Natural killer cell (primary cell): ENCODE measurements at regions not wholly inside any gene's neighbourhood (a gene's known extent, or its start where the extent isn't known, plus 50 kb on each side); places are given as distances from the start of the nearest gene placed in this dataset.

Source experiments
- ATAC-seq, 3 donors: fragments of 150-1000 bp in 2 of 3; fragments of 200-7000 bp in 1 of 3; cut with Tn5 transposase; 1 replicate in 1 of 3; 2 replicates in 2 of 3; pipeline ENCODE4 v1.10.0; 2021; ENCODE audit warnings: mild to moderate bottlenecking in 2 of 3, moderate library complexity in 2 of 3
- DNase-seq, 2 donors: peaks; one replicate each; pipeline versions ENCODE4 v3.0.0 to v3.0.0-alpha.2; 2013 to 2021; ENCODE audit warnings: mixed read lengths in 1 of 2
- H3K27ac ChIP-seq: one replicate; pipeline ENCODE4 v1.5.1; 2013; ENCODE audit warnings: mild to moderate bottlenecking, low read length
- H3K27me3 ChIP-seq: one replicate; pipeline ENCODE4 v1.6.1; 2013; ENCODE audit warnings: low read length; ENCODE audit not compliant: control insufficient read depth, insufficient read depth
- H3K36me3 ChIP-seq: one replicate; pipeline ENCODE4 v1.6.1; 2013; ENCODE audit warnings: low read length; ENCODE audit not compliant: control insufficient read depth, insufficient read depth
- H3K4me1 ChIP-seq: one replicate; pipeline ENCODE4 v1.6.1; 2013; ENCODE audit warnings: low read length; ENCODE audit not compliant: control insufficient read depth, insufficient read depth
- H3K4me3 ChIP-seq: one replicate; pipeline ENCODE4 v1.5.1; 2013; ENCODE audit warnings: low read length
- H3K9me3 ChIP-seq: one replicate; pipeline ENCODE4 v1.6.1; 2013; ENCODE audit warnings: low read length; ENCODE audit not compliant: control insufficient read depth, insufficient read depth
- H3K27ac Mint-ChIP-seq, 2 donors: one replicate each; pipeline ENCODE4 v1.8.0; 2022; ENCODE audit warnings: mild to moderate bottlenecking in 2 of 2, mixed read lengths in 2 of 2, moderate library complexity in 1 of 2
- H3K27me3 Mint-ChIP-seq, 2 donors: one replicate each; pipeline ENCODE4 v1.8.0; 2022; ENCODE audit warnings: low read depth in 2 of 2, mixed read lengths in 2 of 2
- H3K36me3 Mint-ChIP-seq: one replicate; pipeline ENCODE4 v1.8.0; 2022; ENCODE audit warnings: mixed read lengths
- H3K4me1 Mint-ChIP-seq, 2 donors: one replicate each; pipeline ENCODE4 v1.8.0; 2022; ENCODE audit warnings: mixed read lengths in 2 of 2
- H3K4me3 Mint-ChIP-seq: one replicate; pipeline ENCODE4 v1.8.0; 2022; ENCODE audit warnings: mild to moderate bottlenecking, moderate library complexity, mixed read lengths
- H3K9me3 Mint-ChIP-seq, 2 donors: one replicate each; pipeline ENCODE4 v1.8.0; 2022; ENCODE audit warnings: mixed read lengths in 2 of 2
- WGBS: methylation state at CpG from one replicate; pipeline ENCODE4 v1.1.7; 2013; ENCODE audit warnings: missing lambda C conversion rate; ENCODE audit not compliant: insufficient coverage; 5-methylcytosine and 5-hydroxymethylcytosine counted together
- intact Hi-C: fragments of 100-400 bp; cut with micrococcal nuclease; formaldehyde crosslinking; loops from one replicate; pipeline ENCODE4 v1.14.2; 2022
- TF ChIP-seq, protein P1 (sequence below): fragments of 200-600 bp; IDR thresholded peaks from one replicate; pipeline ENCODE4 v1.8.0; 2022; ENCODE audit warnings: antibody characterized with exemption

DNA sequence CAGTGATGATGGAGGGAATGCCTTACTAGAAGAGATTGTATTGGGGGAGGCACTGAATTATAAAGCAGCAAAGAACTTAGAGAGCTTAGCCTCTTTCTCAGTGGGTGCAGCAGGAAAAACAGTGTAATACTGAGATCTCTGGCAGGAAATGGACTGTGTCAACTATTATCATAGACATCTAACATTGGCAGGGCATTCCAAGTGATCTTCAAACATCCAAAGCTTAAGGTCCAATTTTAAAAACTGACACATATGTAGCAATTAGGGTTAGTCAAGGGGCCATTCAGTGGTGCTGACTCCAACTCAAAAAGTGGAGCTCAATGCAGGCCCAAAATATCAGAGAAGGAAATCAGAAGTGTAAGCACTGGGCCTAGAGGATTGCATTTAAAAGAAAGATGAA is 106.6 kb upstream of the DDX18 start:
- H3K27ac ChIP-seq: no peak overlapping the region
- TF ChIP-seq, protein P1, sequence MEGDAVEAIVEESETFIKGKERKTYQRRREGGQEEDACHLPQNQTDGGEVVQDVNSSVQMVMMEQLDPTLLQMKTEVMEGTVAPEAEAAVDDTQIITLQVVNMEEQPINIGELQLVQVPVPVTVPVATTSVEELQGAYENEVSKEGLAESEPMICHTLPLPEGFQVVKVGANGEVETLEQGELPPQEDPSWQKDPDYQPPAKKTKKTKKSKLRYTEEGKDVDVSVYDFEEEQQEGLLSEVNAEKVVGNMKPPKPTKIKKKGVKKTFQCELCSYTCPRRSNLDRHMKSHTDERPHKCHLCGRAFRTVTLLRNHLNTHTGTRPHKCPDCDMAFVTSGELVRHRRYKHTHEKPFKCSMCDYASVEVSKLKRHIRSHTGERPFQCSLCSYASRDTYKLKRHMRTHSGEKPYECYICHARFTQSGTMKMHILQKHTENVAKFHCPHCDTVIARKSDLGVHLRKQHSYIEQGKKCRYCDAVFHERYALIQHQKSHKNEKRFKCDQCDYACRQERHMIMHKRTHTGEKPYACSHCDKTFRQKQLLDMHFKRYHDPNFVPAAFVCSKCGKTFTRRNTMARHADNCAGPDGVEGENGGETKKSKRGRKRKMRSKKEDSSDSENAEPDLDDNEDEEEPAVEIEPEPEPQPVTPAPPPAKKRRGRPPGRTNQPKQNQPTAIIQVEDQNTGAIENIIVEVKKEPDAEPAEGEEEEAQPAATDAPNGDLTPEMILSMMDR: no peak
- no peak for ATAC-seq
- H3K4me1 ChIP-seq: no peaks in the 10 kb centered on the region
- H3K4me3 ChIP-seq: no peak overlapping the region
- no peaks in the 10 kb centered on the region for H3K36me3 ChIP-seq
- H3K4me3 Mint-ChIP-seq: no peak overlapping the region
- H3K4me1 Mint-ChIP-seq: no peaks in the 10 kb centered on the region
- H3K27me3 ChIP-seq: no peaks in the 10 kb centered on the region
- no peaks in the 10 kb centered on the region for H3K36me3 Mint-ChIP-seq
- no peaks in the 10 kb centered on the region for H3K27me3 Mint-ChIP-seq
- H3K9me3 Mint-ChIP-seq: peaks cover 0 to 2% of the 10 kb centered on the region in 2 donors
- no peaks in the 10 kb centered on the region for H3K9me3 ChIP-seq
- no peak overlapping the region for H3K27ac Mint-ChIP-seq
- no peak for DNase-seq
- intact Hi-C loops: no loop called here

DNA sequence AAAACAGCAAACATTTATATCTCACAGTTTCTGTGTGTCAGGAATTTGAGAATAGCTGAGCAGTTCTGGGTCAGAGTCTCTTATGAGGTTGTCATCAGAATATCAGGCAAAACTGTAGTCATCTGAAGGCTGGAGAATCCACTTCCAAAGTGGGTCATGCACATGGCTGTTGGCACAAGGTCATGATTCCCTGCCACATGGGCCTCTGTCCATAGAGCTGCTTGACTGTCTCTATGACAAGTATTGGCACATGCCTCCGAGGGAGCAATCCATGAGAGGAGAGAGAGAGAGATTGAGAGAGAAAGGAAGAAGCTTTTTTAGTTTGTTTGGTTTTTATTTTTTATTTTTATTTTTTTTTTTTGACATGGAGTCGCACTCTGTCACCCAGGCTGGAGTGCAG is 101.8 kb upstream of the DDX18 start:
- Histone ChIP-seq H3K27ac (no peak overlapping the region), H3K9me3 (no peaks in the 10 kb centered on the region), H3K4me1 (no peaks in the 10 kb centered on the region), H3K4me3 (no peak overlapping the region), H3K27me3 (no peaks in the 10 kb centered on the region), H3K36me3 (no peaks in the 10 kb centered on the region)
- H3K36me3 Mint-ChIP-seq: no peaks in the 10 kb centered on the region
- H3K9me3 Mint-ChIP-seq: peaks cover 0 to 3% of the 10 kb centered on the region in 2 donors
- intact Hi-C loops: no loop called here
- WGBS: 75% methylated on average over 1 of the region's 2 CpGs
- H3K4me1 Mint-ChIP-seq: no peaks in the 10 kb centered on the region
- H3K27me3 Mint-ChIP-seq: no peaks in the 10 kb centered on the region
- no peak for DNase-seq
- H3K4me3 Mint-ChIP-seq: no peak overlapping the region
- no peak overlapping the region for H3K27ac Mint-ChIP-seq
- TF ChIP-seq, protein P1: no peak
- ATAC-seq: no peak

DNA sequence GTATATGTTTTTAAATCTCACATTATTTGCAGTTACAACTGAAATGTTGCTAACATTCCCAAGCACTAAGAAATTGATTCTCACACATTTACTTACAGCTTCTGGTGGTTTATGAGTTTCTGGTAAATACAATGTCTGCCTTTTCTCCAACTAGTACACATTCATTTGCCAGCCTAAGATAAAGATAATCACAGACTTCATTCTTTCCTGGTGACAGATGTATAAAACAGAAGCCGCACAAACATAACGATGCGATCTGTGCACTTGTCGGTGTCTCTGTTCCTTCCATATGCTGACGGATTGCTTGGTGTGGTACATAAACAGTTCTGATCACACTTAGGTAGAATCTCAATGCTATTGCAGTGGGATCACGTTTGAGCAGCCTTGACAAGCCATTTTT is 100.4 kb upstream of the DDX18 start:
- no peak overlapping the region for H3K4me3 Mint-ChIP-seq
- DNase-seq (no peak), ATAC-seq (no peak)
- H3K9me3 ChIP-seq: no peaks in the 10 kb centered on the region
- no peaks in the 10 kb centered on the region for H3K36me3 ChIP-seq
- H3K27ac Mint-ChIP-seq: no peak overlapping the region
- no peak overlapping the region for H3K27ac ChIP-seq
- no peaks in the 10 kb centered on the region for H3K4me1 Mint-ChIP-seq
- H3K9me3 Mint-ChIP-seq: peaks cover 0 to 2% of the 10 kb centered on the region in 2 donors
- no peak overlapping the region for H3K4me3 ChIP-seq
- intact Hi-C loops: no loop called here
- H3K27me3 Mint-ChIP-seq: no peaks in the 10 kb centered on the region
- no peaks in the 10 kb centered on the region for H3K36me3 Mint-ChIP-seq
- no peaks in the 10 kb centered on the region for H3K27me3 ChIP-seq
- TF ChIP-seq, protein P1: no peak
- WGBS: 83% methylated on average over 6 of the region's 6 CpGs
- H3K4me1 ChIP-seq: no peaks in the 10 kb centered on the region

DNA sequence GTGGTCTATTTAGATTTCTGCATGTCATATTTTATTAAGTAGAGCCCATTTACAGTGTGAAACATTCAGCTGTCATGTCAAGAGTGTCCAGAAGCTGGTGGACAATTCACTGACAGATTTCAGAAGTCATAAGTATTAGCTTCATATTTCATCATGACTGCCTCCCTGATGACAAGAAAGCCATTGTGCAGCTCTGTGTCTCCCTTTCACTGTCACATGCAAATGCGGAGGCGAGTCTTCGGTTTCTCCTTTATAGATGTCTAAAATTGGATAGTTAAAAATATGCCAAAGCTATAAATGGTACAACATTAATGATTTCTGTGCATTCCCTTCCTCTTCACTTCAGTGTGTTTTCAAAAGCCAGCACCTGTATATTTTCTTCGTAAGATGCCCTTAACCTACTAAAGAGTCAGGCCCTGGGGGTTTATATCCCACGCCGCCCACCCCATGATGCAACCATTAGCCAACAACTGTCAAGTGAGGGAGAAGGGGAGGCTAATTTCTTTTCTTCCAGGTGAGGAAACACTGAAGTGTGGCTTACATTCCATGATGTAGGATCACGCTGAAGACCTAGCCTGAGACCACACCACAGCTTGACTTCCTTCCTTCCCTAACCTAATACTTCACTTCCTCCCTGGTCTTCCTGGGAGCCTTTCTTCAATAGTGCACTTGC is 99.6 kb upstream of the DDX18 start:
- DNase-seq (no peak), ATAC-seq (no peak)
- no peaks in the 10 kb centered on the region for H3K4me1 Mint-ChIP-seq
- Histone ChIP-seq H3K9me3 (no peaks in the 10 kb centered on the region), H3K27me3 (no peaks in the 10 kb centered on the region), H3K27ac (no peak overlapping the region), H3K4me1 (no peaks in the 10 kb centered on the region), H3K36me3 (no peaks in the 10 kb centered on the region), H3K4me3 (no peak overlapping the region)
- no peak overlapping the region for H3K27ac Mint-ChIP-seq
- no peaks in the 10 kb centered on the region for H3K27me3 Mint-ChIP-seq
- intact Hi-C loops: no loop called here
- H3K9me3 Mint-ChIP-seq: peaks cover 0 to 2% of the 10 kb centered on the region in 2 donors
- no peak overlapping the region for H3K4me3 Mint-ChIP-seq
- no peaks in the 10 kb centered on the region for H3K36me3 Mint-ChIP-seq
- TF ChIP-seq, protein P1: no peak
- 82% methylated on average over 4 of the region's 7 CpGs for WGBS
